ENCODE measurements at regions not wholly inside any gene's neighbourhood (a gene's known extent, or its start where the extent isn't known, plus 50 kb on each side); places are given as distances from the start of the nearest gene placed in this dataset.

DNA sequence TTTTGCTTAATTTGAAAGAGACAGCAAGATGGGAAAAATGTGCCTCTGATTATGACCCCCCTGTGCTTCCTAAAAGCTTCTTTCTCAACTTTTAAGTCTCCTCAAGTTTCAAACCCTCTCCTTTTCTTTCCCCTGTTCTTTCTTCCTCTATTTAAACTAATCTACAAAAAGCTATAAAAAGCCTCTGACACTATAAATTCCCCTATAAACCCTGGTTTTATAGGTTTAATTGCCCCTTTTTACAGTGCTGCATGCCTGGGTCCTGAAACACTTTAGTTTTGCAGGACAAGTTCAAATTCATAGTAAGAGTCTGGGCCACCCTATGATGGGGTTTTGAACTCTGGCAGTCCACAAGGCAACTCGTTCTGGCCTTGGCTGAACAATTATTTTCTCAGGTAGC lies 510.9 kb upstream of the TBX3 start:
- intact Hi-C loops (cut with micrococcal nuclease), result no loop called here

DNA sequence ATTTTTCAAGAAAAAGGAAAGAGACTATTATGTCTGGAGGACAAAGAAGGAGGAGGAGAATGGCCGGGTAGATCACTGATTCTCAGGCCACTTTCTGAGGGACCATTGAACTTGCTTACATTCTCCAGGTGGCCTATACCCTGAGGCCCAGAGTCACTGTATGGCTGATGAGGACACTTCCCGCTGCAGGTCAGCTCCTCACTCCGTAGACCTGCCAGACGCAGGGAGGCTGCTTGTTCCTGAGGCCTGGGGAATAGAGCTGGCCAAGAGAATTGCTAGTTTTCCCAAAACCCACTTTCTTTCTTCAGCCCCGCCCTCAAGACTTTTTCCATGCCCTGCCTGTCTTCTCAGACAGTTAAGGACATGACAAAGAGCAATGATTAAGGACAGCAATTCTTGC lies 510.5 kb upstream of the TBX3 start:
- intact Hi-C loops (cut with micrococcal nuclease), result no loop called here

DNA sequence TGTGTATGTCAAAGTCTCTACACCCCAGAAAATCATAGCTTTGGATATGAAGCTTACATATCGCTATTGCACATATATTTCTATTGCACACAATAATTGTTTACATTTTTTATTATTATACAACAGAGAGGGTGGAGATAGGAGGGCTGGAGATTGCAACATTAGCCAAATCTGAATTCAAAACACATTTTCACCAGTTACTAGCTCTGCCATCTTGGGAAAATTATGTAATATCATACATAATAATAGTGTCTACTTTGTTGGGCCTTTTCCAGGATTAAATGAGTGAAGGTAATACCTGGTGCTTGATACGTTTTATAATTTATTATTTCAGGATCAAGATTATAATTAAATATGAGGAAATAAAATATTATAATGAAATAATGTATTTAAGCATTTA lies 507.4 kb upstream of the TBX3 start:
- intact Hi-C loops (cut with micrococcal nuclease), result no loop called here

DNA sequence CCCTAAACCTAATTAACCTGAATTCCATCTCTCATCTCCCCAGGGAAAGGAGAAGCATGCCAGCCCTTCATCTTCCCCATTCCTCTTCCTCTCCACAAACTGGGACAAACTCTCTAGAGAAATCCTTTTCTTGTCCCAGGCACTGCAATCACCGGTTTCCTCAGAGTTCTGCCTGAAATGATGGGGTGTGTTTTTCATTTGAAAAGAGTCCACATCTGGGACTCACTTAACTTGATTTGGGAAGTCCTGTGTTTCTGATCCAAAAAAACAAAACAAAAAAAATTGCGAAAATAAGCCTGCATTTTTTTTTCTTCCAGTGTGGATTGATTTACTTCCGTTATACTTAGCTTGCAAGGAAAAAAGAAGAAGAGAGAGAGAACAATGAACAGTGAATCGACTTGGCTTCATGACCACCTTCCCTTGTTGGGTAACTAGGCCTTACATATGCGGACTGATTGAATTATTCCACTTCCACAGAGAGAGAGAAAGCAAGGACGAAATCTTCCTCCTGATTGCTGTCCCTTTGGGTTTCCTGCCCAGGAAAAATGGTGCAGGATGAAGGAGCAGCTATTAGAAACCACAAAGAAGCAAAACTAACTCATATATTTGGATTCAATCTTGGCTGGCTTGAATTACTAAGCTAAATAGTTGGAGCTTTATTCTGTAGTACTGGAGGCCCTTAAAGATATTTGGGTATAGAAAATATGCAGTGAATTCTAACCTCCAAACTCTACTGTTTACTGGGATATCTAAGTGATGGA lies 506.2 kb upstream of the TBX3 start:
- intact Hi-C loops (cut with micrococcal nuclease), result no loop called here

DNA sequence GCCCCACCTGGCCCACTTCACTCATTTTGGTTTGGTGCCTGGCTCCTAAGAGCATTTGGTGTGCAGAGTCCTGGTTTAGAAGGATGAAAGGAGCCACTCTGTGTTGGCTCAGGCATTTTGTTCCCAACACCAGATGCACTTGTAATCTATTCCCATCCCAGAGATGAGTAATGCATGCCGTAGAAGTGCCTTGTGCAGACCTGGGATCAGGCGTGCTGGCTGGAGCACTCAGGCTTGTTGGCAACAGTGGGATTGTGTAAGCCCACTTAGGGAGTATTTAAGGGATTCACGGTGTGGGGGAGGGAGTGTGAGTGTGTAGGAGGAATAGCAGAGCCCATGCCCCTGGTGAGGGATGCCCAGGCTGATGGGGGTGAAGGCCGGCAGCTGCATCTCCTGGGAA lies 501.5 kb upstream of the TBX3 start:
- intact Hi-C loops (cut with micrococcal nuclease), result no loop called here

DNA sequence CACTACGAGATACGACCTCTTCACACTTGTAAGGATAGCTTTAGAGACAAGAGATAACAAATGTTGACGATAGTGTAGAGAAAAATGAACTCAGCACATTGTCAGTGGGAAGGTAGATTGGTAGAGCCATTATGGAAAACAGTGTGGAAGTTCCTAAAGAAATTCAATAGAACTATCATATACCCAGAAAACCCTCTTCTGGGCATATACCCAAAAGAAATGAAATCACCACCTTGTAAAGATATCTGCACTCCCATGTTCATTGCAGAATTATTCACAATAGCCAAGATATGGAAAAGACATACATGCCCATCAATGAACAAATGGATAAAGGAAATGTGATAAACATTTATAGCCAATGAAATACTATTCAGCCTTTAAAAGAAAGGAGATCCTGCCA lies 499.8 kb upstream of the TBX3 start:
- intact Hi-C loops (cut with micrococcal nuclease), result no loop called here

DNA sequence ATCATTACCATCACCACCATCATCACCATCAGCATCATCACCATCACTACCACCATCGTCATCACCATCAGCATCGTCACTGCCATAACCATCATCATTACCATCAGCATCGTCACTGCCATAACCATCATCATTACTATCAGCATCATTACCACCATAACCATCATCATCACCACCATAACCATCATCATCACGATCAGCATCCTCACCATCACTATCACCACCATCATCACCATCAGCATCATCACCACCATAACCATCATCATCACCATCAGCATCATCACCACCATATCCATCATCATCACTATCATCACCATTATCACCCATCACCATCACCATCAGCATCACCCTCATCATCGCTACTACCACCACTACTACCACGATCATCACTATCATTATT lies 493.9 kb upstream of the TBX3 start:
- intact Hi-C loops (cut with micrococcal nuclease), result no loop called here

DNA sequence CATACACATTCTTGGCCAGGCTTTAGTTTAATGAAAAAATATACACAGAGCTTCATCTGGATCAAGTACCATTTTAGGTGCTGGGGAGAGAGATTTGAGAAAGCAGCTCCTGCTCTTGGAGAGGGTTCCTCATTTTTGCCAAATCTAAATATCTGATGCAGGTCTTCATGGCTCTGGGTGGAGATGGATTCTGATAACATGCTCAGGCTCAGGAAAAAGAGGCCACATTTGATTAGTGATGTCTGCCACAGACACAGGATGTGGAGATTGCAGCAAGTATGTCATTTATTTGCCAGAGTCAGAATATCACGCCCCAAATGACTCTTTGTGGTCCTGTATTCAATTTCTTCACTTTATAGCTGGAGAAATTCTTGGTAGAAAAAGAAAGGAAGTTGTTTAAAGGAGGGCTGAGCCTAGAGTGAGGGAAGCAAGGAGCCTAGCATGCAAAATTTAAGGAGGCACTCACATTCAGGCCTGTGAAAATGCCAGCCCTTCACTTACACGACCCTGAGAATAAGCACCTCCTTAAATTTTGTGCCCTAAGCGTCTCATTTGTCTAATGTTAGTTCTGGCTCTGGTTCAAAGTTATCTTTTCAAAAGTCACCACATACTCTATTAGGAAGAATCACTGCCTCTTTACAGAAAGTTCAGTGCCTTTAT lies 492.9 kb upstream of the TBX3 start:
- intact Hi-C loops (cut with micrococcal nuclease), result no loop called here

DNA sequence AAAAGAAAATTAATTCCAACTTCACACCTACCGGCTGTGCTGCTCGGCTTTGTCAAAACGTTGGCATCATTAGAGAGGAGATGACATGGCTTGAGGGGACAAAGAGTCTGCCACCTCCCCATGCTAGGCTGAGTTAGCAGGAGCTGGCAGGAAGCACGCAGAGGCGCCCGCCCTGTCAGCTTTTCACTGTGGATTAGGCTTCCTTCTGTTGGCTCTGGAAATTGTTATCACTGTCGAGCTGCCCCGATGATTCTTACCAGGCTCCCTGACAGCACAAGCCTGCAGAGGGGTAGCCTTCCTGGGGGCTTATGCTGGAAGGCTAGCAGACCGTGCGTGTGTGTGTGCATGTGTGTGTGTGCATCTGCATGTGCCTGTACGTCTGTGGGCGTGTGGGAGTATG lies 490.9 kb upstream of the TBX3 start:
- intact Hi-C loops (cut with micrococcal nuclease), result no loop called here

DNA sequence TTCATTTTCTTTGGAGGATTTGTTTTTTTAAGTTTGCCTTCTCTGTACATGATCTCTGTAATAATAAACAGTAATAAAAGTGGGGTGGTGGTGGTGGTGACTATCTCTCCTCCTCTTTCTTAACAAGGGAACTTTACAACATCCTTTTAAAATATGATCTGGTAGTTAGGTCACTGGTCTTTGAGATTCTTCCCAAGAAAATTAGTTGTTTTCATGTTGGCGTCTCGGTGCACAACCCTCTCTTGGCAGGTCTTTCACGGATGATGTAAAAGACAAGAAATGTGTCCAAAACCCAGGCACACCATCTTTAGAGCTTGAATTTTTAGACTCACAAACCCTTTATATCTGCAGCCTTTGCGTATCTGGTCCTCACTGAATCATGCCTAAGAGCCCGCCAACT lies 488.5 kb upstream of the TBX3 start:
- intact Hi-C loops (cut with micrococcal nuclease), result no loop called here

DNA sequence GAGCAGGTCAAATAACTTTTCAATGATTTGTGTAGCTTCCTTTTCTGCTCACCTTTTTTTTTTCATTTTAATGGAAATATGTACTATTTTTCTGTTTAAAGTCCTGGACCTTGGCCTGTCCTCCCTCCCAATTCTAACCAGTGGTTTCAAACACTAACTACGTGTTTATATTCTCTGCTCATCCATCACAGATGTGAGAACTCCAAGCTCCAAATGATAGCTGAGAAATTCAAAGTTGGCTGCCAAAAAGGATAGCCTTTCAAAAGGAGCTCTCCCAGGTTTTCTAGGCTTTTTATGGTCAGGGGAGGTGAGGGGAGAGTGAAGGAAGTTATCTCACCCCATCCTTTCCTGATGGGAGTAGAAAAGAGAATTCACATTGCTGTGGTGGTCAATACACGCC lies 486.0 kb upstream of the TBX3 start:
- intact Hi-C loops (cut with micrococcal nuclease), result no loop called here

DNA sequence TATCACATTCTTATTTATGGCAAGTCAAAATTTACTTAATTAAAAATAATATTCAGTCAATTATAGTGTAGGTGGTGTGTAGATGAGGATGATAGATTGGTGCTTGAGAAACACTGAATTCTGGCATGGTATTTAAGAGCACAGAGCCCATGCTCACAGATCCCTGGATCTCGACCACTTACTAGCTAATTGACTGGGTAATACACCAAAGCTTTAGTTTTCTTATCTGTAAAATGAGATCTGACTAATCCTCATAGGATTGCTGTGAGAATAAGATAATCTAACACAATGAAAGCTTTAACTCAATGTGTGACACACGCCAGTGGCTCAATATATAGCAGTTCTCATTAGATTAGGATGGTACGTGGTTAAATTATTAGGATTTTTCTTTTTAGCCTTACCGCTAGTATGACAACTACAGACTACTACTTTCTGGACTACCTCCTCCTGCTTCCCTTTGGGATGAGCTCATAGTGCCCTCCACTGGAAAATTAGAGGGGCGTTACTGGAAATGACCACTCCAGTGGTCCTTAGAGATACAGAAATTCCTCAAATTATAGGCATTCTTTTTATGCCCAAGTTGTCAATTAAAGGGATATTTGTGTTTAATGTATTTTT lies 482.8 kb upstream of the TBX3 start:
- intact Hi-C loops (cut with micrococcal nuclease), result no loop called here

DNA sequence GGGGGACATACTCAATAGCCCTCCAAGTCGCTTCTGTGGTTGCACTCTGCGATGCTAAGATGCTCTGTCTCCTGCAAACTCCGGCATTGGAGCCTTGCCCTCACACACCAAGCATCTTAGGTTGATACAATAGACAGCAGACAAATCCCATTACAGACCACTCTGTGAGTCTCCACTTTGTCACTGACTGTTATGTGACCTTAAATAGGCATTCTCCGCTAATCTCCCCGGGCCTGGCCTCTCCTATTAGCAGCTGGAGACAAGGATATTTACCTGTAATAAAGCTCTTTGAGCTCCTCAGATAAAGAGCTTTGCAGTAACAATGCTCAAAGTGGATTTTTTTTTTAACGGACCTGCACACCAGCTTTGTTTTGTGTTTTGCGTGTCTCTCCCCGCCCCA lies 479.7 kb upstream of the TBX3 start:
- intact Hi-C loops (cut with micrococcal nuclease), result no loop called here

DNA sequence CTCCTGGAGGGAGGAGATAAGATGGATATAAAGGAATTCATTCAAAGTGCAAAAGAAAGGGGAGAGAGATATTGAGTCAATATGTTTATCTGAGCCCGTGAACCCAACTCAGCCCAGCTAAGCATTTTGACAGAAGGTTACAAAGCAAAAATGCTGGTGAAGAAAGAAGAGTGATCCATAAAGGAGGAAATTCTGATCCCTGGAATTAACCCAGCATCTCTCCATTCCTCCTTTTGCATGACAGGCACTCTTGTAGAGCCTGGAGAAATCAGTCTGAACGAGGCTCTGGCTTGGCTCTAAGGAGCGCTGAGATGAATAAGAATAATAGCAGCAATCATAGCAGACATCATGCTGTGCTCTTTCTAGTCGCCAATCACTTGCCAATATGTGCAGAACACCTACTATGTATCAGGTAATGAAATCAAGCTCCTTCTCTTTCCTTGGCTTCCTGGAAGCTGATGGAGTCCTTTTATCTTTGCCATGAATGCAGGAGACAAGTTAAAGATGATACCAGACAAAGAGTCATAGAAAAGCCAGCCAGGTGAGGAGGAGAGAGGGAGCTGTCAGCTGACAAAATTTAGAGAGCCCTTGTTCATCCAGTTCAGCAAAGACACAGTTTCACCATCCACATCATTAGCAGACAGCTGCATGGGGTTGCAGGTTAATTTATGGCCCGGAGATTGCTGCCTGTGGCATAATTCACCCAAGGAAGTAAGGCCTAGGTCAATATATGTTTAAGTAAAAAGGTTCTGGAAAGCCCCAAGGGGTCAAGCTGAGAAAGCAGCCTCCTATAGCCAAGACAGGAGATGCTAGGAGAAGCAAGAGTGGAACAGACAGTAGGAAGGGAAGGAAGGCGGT lies 476.5 kb upstream of the TBX3 start:
- intact Hi-C loops (cut with micrococcal nuclease), result no loop called here

DNA sequence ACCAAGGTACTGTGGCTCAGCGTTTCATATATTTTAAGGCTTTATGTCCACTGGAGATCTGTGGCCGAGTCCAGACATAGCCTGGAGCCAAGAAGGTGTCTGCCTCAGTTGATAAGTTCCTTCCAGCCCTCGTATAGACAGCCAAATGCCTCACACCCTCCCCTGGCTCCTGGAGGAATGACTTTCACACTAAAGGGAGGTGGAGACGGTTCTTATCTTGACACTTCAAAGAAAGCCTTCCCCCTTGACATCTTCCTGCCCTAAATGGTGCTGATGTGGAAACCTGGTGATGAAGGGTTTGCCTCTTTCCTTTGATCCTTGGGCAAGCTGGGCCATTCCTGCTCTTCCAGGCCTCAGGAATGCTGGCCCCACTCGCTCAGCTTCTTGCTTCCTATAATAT lies 474.8 kb upstream of the TBX3 start:
- intact Hi-C loops (cut with micrococcal nuclease), result no loop called here

DNA sequence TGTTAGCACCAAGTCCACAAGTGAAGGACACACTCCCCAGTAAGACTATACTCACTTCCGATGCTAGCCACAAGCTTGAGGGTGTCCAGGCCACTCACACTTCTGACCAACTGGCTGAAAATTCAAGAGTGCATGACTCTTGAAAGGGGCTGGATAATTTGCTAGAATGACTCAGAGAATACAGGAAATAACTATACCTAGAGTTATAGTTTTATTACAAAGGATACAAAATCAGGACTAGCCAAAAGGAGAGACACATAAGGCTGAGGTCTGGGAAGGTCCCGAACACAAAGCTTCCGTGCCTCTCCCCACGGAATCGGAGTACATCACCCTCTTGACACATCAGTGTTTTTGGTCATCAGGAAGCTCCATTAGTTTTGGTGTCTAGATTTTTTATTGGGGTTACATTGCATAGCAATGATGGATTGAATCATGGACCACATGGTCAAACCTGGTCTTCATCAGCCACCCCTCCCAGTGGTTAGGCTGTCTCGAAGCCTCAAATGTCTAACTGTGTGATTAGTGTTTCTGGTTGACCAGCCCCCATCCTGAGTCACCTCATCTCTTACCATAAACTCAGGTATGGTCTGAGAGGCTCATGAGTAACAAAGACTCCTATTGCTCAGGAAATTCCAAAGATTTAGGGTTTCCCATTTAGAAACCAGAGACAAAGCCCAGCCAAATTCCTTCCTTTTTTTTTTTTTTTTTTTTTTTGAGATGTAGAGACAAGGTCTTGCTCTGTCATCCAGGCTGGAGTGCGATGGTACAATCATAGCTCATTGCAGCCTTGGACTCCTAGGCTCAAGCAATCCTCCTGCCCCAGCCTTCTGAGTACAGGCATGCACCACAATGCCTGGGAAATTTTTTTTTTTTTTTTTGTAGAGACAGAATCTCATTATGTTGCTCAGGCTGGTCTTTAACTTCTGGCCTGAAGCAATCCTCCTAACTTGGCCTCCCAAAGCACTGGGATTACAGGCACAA lies 472.0 kb upstream of the TBX3 start:
- intact Hi-C loops (cut with micrococcal nuclease), result no loop called here

DNA sequence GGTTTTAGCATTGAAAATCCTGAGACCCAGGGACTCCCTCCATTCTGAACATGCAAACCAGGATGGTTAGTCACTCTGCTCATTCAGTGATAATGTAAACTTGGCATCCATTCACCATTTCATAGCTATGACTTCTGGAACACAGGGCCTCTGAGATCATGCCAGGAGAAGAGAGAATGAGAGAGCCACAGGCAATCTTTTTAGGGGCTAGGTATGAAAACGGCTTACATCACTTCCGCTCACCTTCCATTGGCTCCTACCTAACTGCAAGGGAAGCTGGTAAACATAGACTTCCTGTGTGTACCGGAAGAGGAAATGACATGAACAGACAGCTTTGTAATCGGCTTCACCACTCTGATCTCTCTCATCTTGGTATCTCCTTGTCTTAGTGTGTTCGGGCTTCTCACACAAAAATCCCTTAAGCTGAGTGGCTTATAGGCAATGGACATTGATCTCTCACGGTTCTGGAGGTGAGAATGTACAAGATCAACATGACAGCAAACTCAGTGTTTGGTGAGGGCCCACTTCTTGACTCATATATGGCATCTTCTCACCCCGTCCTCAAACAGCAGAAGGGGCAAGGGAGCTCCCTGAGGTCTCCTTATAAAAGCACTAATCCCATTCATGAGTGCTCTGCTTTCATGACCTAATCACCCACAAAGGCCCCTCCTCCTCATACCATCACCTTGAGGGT lies 465.9 kb upstream of the TBX3 start:
- intact Hi-C loops (cut with micrococcal nuclease), result no loop called here

DNA sequence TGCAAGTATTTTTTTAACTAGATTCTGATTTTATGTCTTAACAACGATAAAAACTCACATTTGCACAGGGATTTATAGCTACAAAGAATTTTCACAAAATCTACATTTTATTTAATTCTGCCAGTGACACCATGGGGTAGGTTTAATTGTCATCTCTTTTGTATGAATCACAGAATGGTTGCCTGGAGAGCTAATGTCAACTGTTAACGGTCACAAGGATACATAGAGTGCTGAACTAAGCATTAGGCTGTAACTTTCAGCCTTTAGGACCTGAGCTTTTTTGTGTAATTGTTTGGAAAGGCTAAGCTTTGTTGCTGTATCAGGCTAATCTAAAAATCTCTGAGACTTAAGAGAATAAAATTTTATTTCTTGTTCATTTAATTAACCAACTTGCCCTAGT lies 465.3 kb upstream of the TBX3 start:
- intact Hi-C loops (cut with micrococcal nuclease), result no loop called here

DNA sequence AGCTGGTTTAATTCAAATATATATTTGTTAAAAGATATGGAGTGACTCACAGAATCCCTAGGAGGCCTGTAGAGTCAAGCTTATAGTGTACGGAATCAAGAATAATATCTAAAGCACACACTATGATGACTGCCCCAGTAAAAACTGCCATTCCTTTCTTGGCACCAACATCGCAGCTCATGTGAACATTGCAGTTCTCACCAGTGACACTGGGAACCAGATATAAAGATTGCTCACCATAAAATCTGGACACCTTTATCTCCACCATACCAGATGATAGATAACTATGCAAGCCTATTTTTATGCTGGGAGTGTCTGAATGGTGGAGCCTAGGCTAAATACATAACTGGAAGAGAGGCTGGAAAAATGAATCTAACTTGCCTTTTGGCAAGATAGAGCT lies 463.9 kb upstream of the TBX3 start:
- intact Hi-C loops (cut with micrococcal nuclease), result no loop called here

DNA sequence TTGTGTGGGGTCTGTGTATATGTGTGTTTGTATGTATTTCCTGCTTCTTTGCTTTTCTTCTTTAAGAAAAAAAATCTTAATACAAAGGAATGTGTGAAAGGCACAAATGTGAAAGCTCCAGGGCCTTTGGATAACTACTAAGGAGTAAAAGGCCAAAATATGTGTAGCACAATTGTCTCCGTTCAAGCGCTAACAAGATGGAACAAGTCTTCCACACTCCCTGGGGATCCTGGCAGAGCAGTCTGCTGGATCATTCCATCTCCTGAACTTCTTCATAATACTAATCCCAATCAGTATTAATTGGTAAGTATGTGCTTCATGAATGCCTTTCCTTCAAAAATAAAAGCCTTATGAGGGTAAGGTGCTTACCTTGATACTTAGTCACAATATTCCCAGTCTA lies 462.5 kb upstream of the TBX3 start:
- intact Hi-C loops (cut with micrococcal nuclease), result no loop called here

All from T-helper 1 cell treated with Interleukin-12 subunit alpha and Interleukin-12 subunit beta and Interleukin-4 antibody, amounts not matched to agents 30 ng/mL and 1 ng/mL, for 36 hours (primary cell).